HCT116 (cell line): ENCODE measurements at regions not wholly inside any gene's neighbourhood (a gene's known extent, or its start where the extent isn't known, plus 50 kb on each side); places are given as distances from the start of the nearest gene placed in this dataset.

Experiments used
- ATAC-seq: fragments of 200-7000 bp; cut with Tn5 transposase; 2 replicates; pipeline ENCODE4 v1.9.1; 2020; ENCODE audit warnings: mild to moderate bottlenecking, moderate library complexity
- BruUV-seq: library from RNA; stranded (reverse); fragments of 400-500 nt; replicated peaks from 2 replicates; lab custom pipeline; 2021; lab: Mats Ljungman, UMichigan
- CTCF ChIA-PET: fragments of 300-600 bp; sonication (Branson Sonifier 250); formaldehyde crosslinking; loops from one replicate; lab custom pipeline; 2021; ENCODE audit warnings: antibody characterized with exemption; lab: Charles Lee
- POLR2A ChIA-PET: fragments of 300-600, 350-600 bp; sonication (Branson Sonifier 250); formaldehyde crosslinking; loops from one replicate; lab custom pipeline; 2021; ENCODE audit warnings: antibody characterized with exemption; lab: Charles Lee
- RAD21 ChIA-PET, 2 experiments: fragments of 300-600 bp; sonication (Branson Sonifier 250); formaldehyde crosslinking; loops; one replicate each; lab custom pipeline; 2023; ENCODE audit warnings: low total read pairs in 2 of 2; ENCODE audit not compliant: uncharacterized antibody in 2 of 2, unreplicated experiment in 2 of 2, low non-redundant PET in 1 of 2; lab: Charles Lee
- DNase-seq: peaks from one replicate; pipeline ENCODE4 v3.0.0-alpha.2; 2010; ENCODE audit warnings: low read depth, low spot score
- H2AFZ ChIP-seq: fragments of 200-600 bp; shearing (Covaris generic), sonication (generic); 2 replicates; pipeline ENCODE4 v1.6.1; 2017; ENCODE audit warnings: low read depth, mixed run types, mixed read lengths, antibody characterized with exemption, low read length; ENCODE audit not compliant: poor library complexity, severe bottlenecking
- H3K27ac ChIP-seq: 2 replicates; pipeline ENCODE4 v1.5.1; 2012; ENCODE audit warnings: low read depth, low read length
- H3K27me3 ChIP-seq: fragments of 200-600 bp; sonication (generic); 2 replicates; pipeline ENCODE4 v1.6.1; 2016; ENCODE audit warnings: mixed run types, low read length, mixed read lengths; ENCODE audit not compliant: insufficient read depth
- H3K36me3 ChIP-seq, 2 experiments: fragments of 200-500 bp in 1 of 2; fragments of 200-600 bp in 1 of 2; sonication (Bioruptor generic) in 1 of 2; sonication (generic) in 1 of 2; 2 replicates each; pipeline versions ENCODE4 v1.5.1 to v1.6.1; 2014 to 2016; ENCODE audit warnings: low read length in 2 of 2, inconsistent platforms in 1 of 2, mixed read lengths in 1 of 2, mixed run types in 1 of 2; ENCODE audit not compliant: insufficient read depth in 2 of 2, control insufficient read depth in 1 of 2
- H3K4me1 ChIP-seq, 2 experiments: fragments of 200-600 bp in 1 of 2; sonication (generic) in 1 of 2; 2 replicates each; pipeline versions ENCODE4 v1.5.1 to v1.6.1; 2012 to 2017; ENCODE audit warnings: low read length in 2 of 2, inconsistent platforms in 1 of 2, mild to moderate bottlenecking in 1 of 2, mixed read lengths in 1 of 2, mixed run types in 1 of 2, moderate library complexity in 1 of 2; ENCODE audit not compliant: insufficient read depth in 2 of 2, control insufficient read depth in 1 of 2
- H3K4me2 ChIP-seq: fragments of 200-600 bp; sonication (generic); 2 replicates; pipeline ENCODE4 v1.6.1; 2017; ENCODE audit warnings: mixed run types, low read length, mixed read lengths
- H3K4me3 ChIP-seq, 2 experiments: fragments of 200-600 bp in 1 of 2; sonication (generic) in 1 of 2; replicated peaks in 1 of 2; 2 replicates each; pipeline ENCODE4 v1.5.1; 2011 to 2016; ENCODE audit warnings: low read length in 2 of 2, control low read depth in 1 of 2, low read depth in 1 of 2, mild to moderate bottlenecking in 1 of 2, mixed read lengths in 1 of 2, mixed run types in 1 of 2
- H3K79me2 ChIP-seq: fragments of 200-600 bp; sonication (generic); 2 replicates; pipeline ENCODE4 v1.6.1; 2017; ENCODE audit warnings: mild to moderate bottlenecking, mixed run types, low read length, moderate library complexity, mixed read lengths; ENCODE audit not compliant: insufficient read depth
- H3K9ac ChIP-seq: fragments of 200-600 bp; sonication (generic); 2 replicates; pipeline ENCODE4 v1.6.1; 2016; ENCODE audit warnings: low read length, mixed read lengths
- H3K9me2 ChIP-seq: fragments of 200-600 bp; sonication (generic), shearing (Covaris generic); 2 replicates; pipeline ENCODE4 v1.6.1; 2017; ENCODE audit warnings: mixed run types, mild to moderate bottlenecking, moderate library complexity; ENCODE audit not compliant: insufficient read depth
- H3K9me3 ChIP-seq, 2 experiments: fragments of 200-500 bp in 1 of 2; fragments of 200-600 bp in 1 of 2; sonication (Bioruptor generic) in 1 of 2; sonication (generic) in 1 of 2; 2 replicates each; pipeline ENCODE4 v1.6.1; 2014 to 2017; ENCODE audit warnings: low read length in 2 of 2, mixed read lengths in 2 of 2, inconsistent platforms in 1 of 2, low read depth in 1 of 2, mild to moderate bottlenecking in 1 of 2, mixed run types in 1 of 2, moderate library complexity in 1 of 2; ENCODE audit not compliant: control insufficient read depth in 1 of 2, insufficient read depth in 1 of 2
- H4K20me1 ChIP-seq: fragments of 200-600 bp; sonication (generic), shearing (Covaris generic); 2 replicates; pipeline ENCODE4 v1.6.1; 2017; ENCODE audit warnings: mixed run types, mild to moderate bottlenecking, moderate library complexity; ENCODE audit not compliant: insufficient read depth
- CBX3 ChIP-seq: IDR thresholded peaks from 2 replicates; pipeline ENCODE4 v1.6.1; 2012; ENCODE audit warnings: low read depth
- CTCF ChIP-seq, 3 experiments: fragments of 200-600 bp in 1 of 3; sonication (generic) in 1 of 3; IDR thresholded peaks in 2 of 3; conservative IDR thresholded peaks in 1 of 3; 2 replicates each; pipeline ENCODE4 v1.5.1; 2012 to 2017; ENCODE audit warnings: low read depth in 2 of 3, low read length in 2 of 3, antibody characterized with exemption in 1 of 3, borderline replicate concordance in 1 of 3, control low read depth in 1 of 3, mild to moderate bottlenecking in 1 of 3, mixed read lengths in 1 of 3, mixed run types in 1 of 3, moderate library complexity in 1 of 3; ENCODE audit not compliant: insufficient read depth in 1 of 3
- EZH2 ChIP-seq: fragments of 200-600 bp; sonication (generic); IDR thresholded peaks from 2 replicates; pipeline ENCODE4 v1.6.1; 2017; ENCODE audit warnings: antibody characterized with exemption, mixed run types
- JUND ChIP-seq: IDR thresholded peaks from 2 replicates; pipeline ENCODE4 v1.6.1; 2012
- POLR2AphosphoS5 ChIP-seq: IDR thresholded peaks from 2 replicates; pipeline ENCODE4 v1.6.1; 2011; ENCODE audit warnings: mild to moderate bottlenecking, low read depth, low read length, moderate library complexity
- REST ChIP-seq: IDR thresholded peaks from 2 replicates; pipeline ENCODE4 v1.6.1; 2012; ENCODE audit warnings: low read depth
- ZBTB33 ChIP-seq: IDR thresholded peaks from 2 replicates; pipeline ENCODE4 v1.6.1; 2011; ENCODE audit warnings: mild to moderate bottlenecking, low read length, moderate library complexity; ENCODE audit not compliant: insufficient replicate concordance; ENCODE audit errors: extremely low read depth
- ZNF274 ChIP-seq: fragments of 200-500 bp; sonication (Bioruptor generic); IDR thresholded peaks from 2 replicates; pipeline ENCODE4 v1.6.1; 2014; ENCODE audit warnings: mild to moderate bottlenecking, low read depth, low read length, inconsistent platforms
- intact Hi-C: fragments of 100-400 bp; cut with micrococcal nuclease; formaldehyde crosslinking; loops from 2 replicates; pipeline ENCODE4 v1.10.0; 2022

- no peak overlapping the region for H2AFZ ChIP-seq
- ChIA-PET POLR2A (no interaction called here), CTCF (no interaction called here), RAD21 (no interaction called here)
- H3K27ac ChIP-seq, result no peak overlapping the region
- no peak overlapping the region for H3K4me2 ChIP-seq
- ATAC-seq, result no peak
- intact Hi-C loops, result no loop called here
- TF ChIP-seq EZH2 (no peak), ZBTB33 (no peak), CTCF (IDR thresholded peaks at IDR 0.05 in 2 of 3, conservative IDR thresholded peaks at IDR 0.05 in 1 of 3; ENCODE audit: borderline replicate concordance in 1 of 3, insufficient read depth in 1 of 3, low read depth in 2 of 3, low read length in 2 of 3) (no peak), POLR2AphosphoS5 (no peak), CBX3 (no peak), REST (no peak), ZNF274 (no peak), JUND (no peak)
- H3K36me3 ChIP-seq, result no peaks in the 10 kb centered on the region
- H3K79me2 ChIP-seq, result no peaks in the 10 kb centered on the region
- H3K9me2 ChIP-seq, result no peaks in the 10 kb centered on the region
- no peak for DNase-seq
- H3K4me3 ChIP-seq, result no peak overlapping the region
- no TSS peak for BruUV-seq
- H3K4me1 ChIP-seq, result no peaks in the 10 kb centered on the region
- H3K9me3 ChIP-seq, result no peaks in the 10 kb centered on the region
- no peaks in the 10 kb centered on the region for H4K20me1 ChIP-seq
- peaks cover 29% of the 10 kb centered on the region for H3K27me3 ChIP-seq
- no peak overlapping the region for H3K9ac ChIP-seq
These were observed 96.7 kb upstream of the TMEM132E start for GRCh38 chr17:34482730-34483129.
